ENCODE measurements at regions not wholly inside any gene's neighbourhood (a gene's known extent, or its start where the extent isn't known, plus 50 kb on each side); places are given as distances from the start of the nearest gene placed in this dataset.

DNA sequence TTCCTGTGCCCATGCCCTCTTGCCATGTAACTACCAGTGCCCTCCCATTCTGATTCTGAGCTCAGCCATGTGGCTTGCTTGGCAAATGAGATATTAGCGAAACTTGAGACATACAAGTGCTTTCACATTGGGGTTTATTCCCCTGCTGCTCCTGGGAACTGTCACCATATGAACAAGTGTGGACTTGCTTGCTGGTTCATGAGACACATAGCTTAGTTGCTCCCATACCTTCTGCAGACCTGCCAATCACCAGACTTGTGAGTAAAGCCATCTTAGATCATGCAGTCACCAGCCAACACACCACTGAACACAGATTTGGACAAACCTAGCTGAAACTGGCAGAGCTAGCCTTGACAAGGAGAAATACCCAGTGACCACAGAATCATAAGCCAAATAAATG, 155.1 kb downstream of the SS18 start:
- no TSS peak for BruUV-seq (replicated peaks)
- H3K4me1 ChIP-seq (replicated peaks; ENCODE audit: insufficient read depth): no peaks in the 10 kb centered on the region
- H3K9me2 ChIP-seq (ENCODE audit: insufficient read depth): no peaks in the 10 kb centered on the region
- no peaks in the 10 kb centered on the region for H3F3A ChIP-seq (ENCODE audit: insufficient read depth, low read depth)
- H3K27me3 ChIP-seq (ENCODE audit: insufficient read depth, low read depth): no peaks in the 10 kb centered on the region
- DNase-seq: no peak
- ChIA-PET CTCF (no interaction called here), POLR2A (ENCODE audit: unreplicated experiment) (no interaction called here)
- H3K36me3 ChIP-seq (ENCODE audit: low read depth): no peaks in the 10 kb centered on the region
- no peak for TF ChIP-seq EZH2 (IDR thresholded peaks at IDR 0.05; ENCODE audit: low read depth)
- TF ChIP-seq, protein P1, sequence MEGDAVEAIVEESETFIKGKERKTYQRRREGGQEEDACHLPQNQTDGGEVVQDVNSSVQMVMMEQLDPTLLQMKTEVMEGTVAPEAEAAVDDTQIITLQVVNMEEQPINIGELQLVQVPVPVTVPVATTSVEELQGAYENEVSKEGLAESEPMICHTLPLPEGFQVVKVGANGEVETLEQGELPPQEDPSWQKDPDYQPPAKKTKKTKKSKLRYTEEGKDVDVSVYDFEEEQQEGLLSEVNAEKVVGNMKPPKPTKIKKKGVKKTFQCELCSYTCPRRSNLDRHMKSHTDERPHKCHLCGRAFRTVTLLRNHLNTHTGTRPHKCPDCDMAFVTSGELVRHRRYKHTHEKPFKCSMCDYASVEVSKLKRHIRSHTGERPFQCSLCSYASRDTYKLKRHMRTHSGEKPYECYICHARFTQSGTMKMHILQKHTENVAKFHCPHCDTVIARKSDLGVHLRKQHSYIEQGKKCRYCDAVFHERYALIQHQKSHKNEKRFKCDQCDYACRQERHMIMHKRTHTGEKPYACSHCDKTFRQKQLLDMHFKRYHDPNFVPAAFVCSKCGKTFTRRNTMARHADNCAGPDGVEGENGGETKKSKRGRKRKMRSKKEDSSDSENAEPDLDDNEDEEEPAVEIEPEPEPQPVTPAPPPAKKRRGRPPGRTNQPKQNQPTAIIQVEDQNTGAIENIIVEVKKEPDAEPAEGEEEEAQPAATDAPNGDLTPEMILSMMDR (conservative IDR thresholded peaks at IDR 0.05): no peak
- no peak overlapping the region for H3K27ac ChIP-seq
- intact Hi-C loops (cut with micrococcal nuclease; ENCODE audit: unreplicated experiment): no loop called here
- no peak overlapping the region for H2AFZ ChIP-seq
- no peaks in the 10 kb centered on the region for H4K20me1 ChIP-seq (ENCODE audit: insufficient read depth)
- no peak overlapping the region for H3K4me2 ChIP-seq
- no peak overlapping the region for H3K4me3 ChIP-seq
- H3K79me2 ChIP-seq (ENCODE audit: low read depth): no peaks in the 10 kb centered on the region
- no peaks in the 10 kb centered on the region for H3K9me3 ChIP-seq (ENCODE audit: insufficient read depth, low read depth)

DNA sequence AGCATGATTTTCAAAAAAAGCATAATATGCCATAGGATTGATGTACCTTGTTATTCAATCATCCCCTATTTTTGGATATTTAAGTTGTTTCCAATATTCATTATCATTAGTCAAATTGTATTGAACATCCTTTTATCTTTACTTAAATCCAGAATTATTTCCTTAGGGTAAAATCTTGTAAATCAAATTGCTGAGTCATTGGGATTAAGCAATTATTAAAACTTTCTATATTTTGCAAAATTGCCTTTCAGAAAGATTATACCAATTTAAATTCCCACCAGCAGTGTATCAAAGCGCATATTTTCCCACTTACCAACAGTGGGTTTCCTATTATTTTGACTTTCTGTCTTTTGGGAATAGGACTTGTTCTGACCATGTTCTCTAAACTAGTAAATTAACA, 159.3 kb downstream of the SS18 start:
- intact Hi-C loops (cut with micrococcal nuclease; ENCODE audit: unreplicated experiment): no loop called here
- no peaks in the 10 kb centered on the region for H4K20me1 ChIP-seq (ENCODE audit: insufficient read depth)
- no peaks in the 10 kb centered on the region for H3K79me2 ChIP-seq (ENCODE audit: low read depth)
- no TSS peak for BruUV-seq (replicated peaks)
- no peaks in the 10 kb centered on the region for H3K4me1 ChIP-seq (replicated peaks; ENCODE audit: insufficient read depth)
- no peaks in the 10 kb centered on the region for H3K27me3 ChIP-seq (ENCODE audit: insufficient read depth, low read depth)
- no peak for TF ChIP-seq EZH2 (IDR thresholded peaks at IDR 0.05; ENCODE audit: low read depth)
- TF ChIP-seq, protein P1 (conservative IDR thresholded peaks at IDR 0.05): no peak
- no peak for DNase-seq
- ChIA-PET POLR2A (ENCODE audit: unreplicated experiment) (interaction anchor here (0.6 kb wide), 1 partner anchor 1417 kb away, joined by 3 read pairs; no protein-coding TSS in a partner anchor), CTCF (no interaction called here)
- no peak overlapping the region for H3K27ac ChIP-seq
- H3K36me3 ChIP-seq (ENCODE audit: low read depth): no peaks in the 10 kb centered on the region
- H3K4me3 ChIP-seq: no peak overlapping the region
- H3K9me3 ChIP-seq (ENCODE audit: insufficient read depth, low read depth): no peaks in the 10 kb centered on the region
- no peaks in the 10 kb centered on the region for H3K9me2 ChIP-seq (ENCODE audit: insufficient read depth)
- no peak overlapping the region for H3K4me2 ChIP-seq
- H2AFZ ChIP-seq: no peak overlapping the region
- no peaks in the 10 kb centered on the region for H3F3A ChIP-seq (ENCODE audit: insufficient read depth, low read depth)

DNA sequence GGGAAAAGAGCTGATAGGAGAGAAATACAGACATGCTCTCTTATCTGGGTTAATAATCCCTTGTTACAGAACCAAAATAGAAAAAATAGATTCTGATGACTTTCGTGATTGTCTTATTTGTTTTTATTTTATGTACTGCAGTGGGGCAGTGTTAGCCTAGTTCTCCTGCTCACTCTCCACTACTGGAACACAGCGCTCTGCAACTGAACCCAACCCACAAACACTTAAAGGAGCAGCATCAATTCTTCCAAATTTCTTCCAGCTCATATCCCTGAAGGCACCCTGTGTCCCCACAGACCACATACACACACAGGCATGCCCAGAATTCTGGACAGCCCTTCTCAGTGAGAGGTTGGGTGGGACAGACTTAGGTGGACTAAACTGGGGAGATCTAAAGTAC, 160.6 kb downstream of the SS18 start:
- H3F3A ChIP-seq (ENCODE audit: insufficient read depth, low read depth): no peaks in the 10 kb centered on the region
- no peak for DNase-seq
- H3K4me3 ChIP-seq: no peak overlapping the region
- H3K79me2 ChIP-seq (ENCODE audit: low read depth): no peaks in the 10 kb centered on the region
- H4K20me1 ChIP-seq (ENCODE audit: insufficient read depth): no peaks in the 10 kb centered on the region
- TF ChIP-seq, protein P1 (conservative IDR thresholded peaks at IDR 0.05): no peak
- H3K4me2 ChIP-seq: no peak overlapping the region
- no peak overlapping the region for H2AFZ ChIP-seq
- intact Hi-C loops (cut with micrococcal nuclease; ENCODE audit: unreplicated experiment): no loop called here
- BruUV-seq (replicated peaks): no TSS peak
- H3K27me3 ChIP-seq (ENCODE audit: insufficient read depth, low read depth): no peaks in the 10 kb centered on the region
- H3K36me3 ChIP-seq (ENCODE audit: low read depth): no peaks in the 10 kb centered on the region
- ChIA-PET CTCF (no interaction called here), POLR2A (ENCODE audit: unreplicated experiment) (no interaction called here)
- H3K4me1 ChIP-seq (replicated peaks; ENCODE audit: insufficient read depth): no peaks in the 10 kb centered on the region
- no peak overlapping the region for H3K27ac ChIP-seq
- H3K9me2 ChIP-seq (ENCODE audit: insufficient read depth): no peaks in the 10 kb centered on the region
- no peaks in the 10 kb centered on the region for H3K9me3 ChIP-seq (ENCODE audit: insufficient read depth, low read depth)

Measured in PC-9 (cell line).